Body of pancreas (tissue), 4 donors: ENCODE measurements at regions not wholly inside any gene's neighbourhood (a gene's known extent, or its start where the extent isn't known, plus 50 kb on each side); places are given as distances from the start of the nearest gene placed in this dataset.

Source experiments
- CTCF ChIP-seq, 7 experiments: fragments of 450-650 bp in 4 of 7; fragments of 200-600 bp in 3 of 7; sonication (generic) in 3 of 7; IDR thresholded peaks; one replicate each; pipeline ENCODE4 v1.5.1; 2016 to 2019; ENCODE audit warnings: antibody characterized with exemption in 7 of 7
- POLR2A ChIP-seq, 3 donors: fragments of 450-650 bp; IDR thresholded peaks; one replicate each; pipeline ENCODE4 v1.6.1; 2016; ENCODE audit warnings: antibody characterized with exemption in 3 of 3, mild to moderate bottlenecking in 2 of 3

GRCh38 chr20:63117661-63118302 lies 98.1 kb downstream of the YTHDF1 start:
- TF ChIP-seq CTCF (IDR thresholded peaks at IDR 0.05) (no peak), POLR2A (IDR thresholded peaks at IDR 0.05) (no peak)
